Calu3 (cell line): ENCODE measurements at regions not wholly inside any gene's neighbourhood (a gene's known extent, or its start where the extent isn't known, plus 50 kb on each side); places are given as distances from the start of the nearest gene placed in this dataset.

Experiments used
- BruUV-seq: library from RNA; stranded (reverse); fragments of 400-500 nt; replicated peaks from 2 replicates; lab custom pipeline; 2021; lab: Mats Ljungman, UMichigan
- CTCF ChIA-PET: fragments of 300-600 bp; sonication (Branson Sonifier 250); formaldehyde crosslinking; loops from one replicate; lab custom pipeline; 2022; ENCODE audit warnings: antibody characterized with exemption; lab: Charles Lee
- DNase-seq: peaks from one replicate; pipeline ENCODE4 v3.0.0; 2022
- H3K27ac Mint-ChIP-seq: one replicate; pipeline ENCODE4 v1.8.0; 2022; ENCODE audit warnings: mixed read lengths; ENCODE audit not compliant: unreplicated experiment
- H3K27me3 Mint-ChIP-seq: one replicate; pipeline ENCODE4 v1.8.0; 2022; ENCODE audit warnings: mixed read lengths; ENCODE audit not compliant: unreplicated experiment
- H3K36me3 Mint-ChIP-seq: one replicate; pipeline ENCODE4 v1.8.0; 2022; ENCODE audit warnings: mild to moderate bottlenecking, moderate library complexity, mixed read lengths; ENCODE audit not compliant: insufficient read depth, unreplicated experiment
- H3K4me1 Mint-ChIP-seq: one replicate; pipeline ENCODE4 v1.8.0; 2022; ENCODE audit warnings: mild to moderate bottlenecking, low read depth, mixed read lengths; ENCODE audit not compliant: unreplicated experiment
- H3K4me3 Mint-ChIP-seq: one replicate; pipeline ENCODE4 v1.8.0; 2022; ENCODE audit warnings: mild to moderate bottlenecking, low read depth, moderate library complexity, mixed read lengths; ENCODE audit not compliant: unreplicated experiment
- H3K9me3 Mint-ChIP-seq: one replicate; pipeline ENCODE4 v1.8.0; 2022; ENCODE audit warnings: low read depth, mixed read lengths; ENCODE audit not compliant: unreplicated experiment
- CTCF ChIP-seq: fragments of 200-600 bp; IDR thresholded peaks from one replicate; pipeline ENCODE4 v1.8.0; 2022; ENCODE audit warnings: antibody characterized with exemption; ENCODE audit not compliant: unreplicated experiment
- intact Hi-C: fragments of 100-400 bp; cut with micrococcal nuclease; formaldehyde crosslinking; loops from one replicate; pipeline ENCODE4 v1.10.0; 2022; ENCODE audit not compliant: unreplicated experiment

- Mint-ChIP-seq H3K4me1 (no peaks in the 10 kb centered on the region), H3K27ac (no peak overlapping the region), H3K27me3 (no peaks in the 10 kb centered on the region), H3K4me3 (no peak overlapping the region), H3K9me3 (no peaks in the 10 kb centered on the region), H3K36me3 (no peaks in the 10 kb centered on the region)
- no TSS peak for BruUV-seq
- no peak for DNase-seq
- TF ChIP-seq CTCF = no peak
- intact Hi-C loops = no loop called here
- CTCF ChIA-PET = no interaction called here
Measured at GRCh38 chr5:143708672-143709071, 103.3 kb upstream of the HMHB1 start.

DNA sequence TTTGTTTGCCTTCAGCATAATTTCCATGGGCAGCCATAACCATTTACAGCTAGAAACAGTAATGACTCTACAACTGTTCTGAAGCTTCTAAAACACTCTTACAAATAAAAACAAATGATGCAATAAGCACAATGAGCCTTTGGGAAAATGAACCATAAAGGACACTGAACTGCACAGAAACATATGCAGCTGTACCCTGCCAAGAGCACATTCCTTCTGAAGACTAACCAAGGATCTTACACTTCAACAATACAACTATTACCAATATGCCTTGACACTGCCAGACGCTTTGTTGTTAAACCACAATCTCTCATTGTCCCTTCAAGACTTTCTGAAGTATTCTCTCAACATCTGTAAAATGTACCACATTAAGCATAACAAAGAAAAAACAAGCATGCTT lies 104.2 kb upstream of the HMHB1 start:
- no peaks in the 10 kb centered on the region for H3K27me3 Mint-ChIP-seq
- H3K4me1 Mint-ChIP-seq = no peaks in the 10 kb centered on the region
- no peak for DNase-seq
- no TSS peak for BruUV-seq
- no peaks in the 10 kb centered on the region for H3K36me3 Mint-ChIP-seq
- intact Hi-C loops = no loop called here
- H3K9me3 Mint-ChIP-seq = no peaks in the 10 kb centered on the region
- no peak for TF ChIP-seq CTCF
- CTCF ChIA-PET = interaction anchor here (0.6 to 0.7 kb wide), 2 partner anchors 26 to 73 kb away, joined by 3 to 6 read pairs; no protein-coding TSS in a partner anchor
- H3K27ac Mint-ChIP-seq = no peak overlapping the region
- no peak overlapping the region for H3K4me3 Mint-ChIP-seq

GRCh38 chr5:143705381-143705780 lies 106.6 kb upstream of the HMHB1 start:
- CTCF ChIA-PET = no interaction called here
- Mint-ChIP-seq H3K36me3 (no peaks in the 10 kb centered on the region), H3K9me3 (no peaks in the 10 kb centered on the region), H3K4me1 (no peaks in the 10 kb centered on the region), H3K27me3 (no peaks in the 10 kb centered on the region), H3K4me3 (no peak overlapping the region), H3K27ac (no peak overlapping the region)
- intact Hi-C loops = no loop called here
- no peak for DNase-seq
- BruUV-seq = no TSS peak
- TF ChIP-seq CTCF = no peak

DNA sequence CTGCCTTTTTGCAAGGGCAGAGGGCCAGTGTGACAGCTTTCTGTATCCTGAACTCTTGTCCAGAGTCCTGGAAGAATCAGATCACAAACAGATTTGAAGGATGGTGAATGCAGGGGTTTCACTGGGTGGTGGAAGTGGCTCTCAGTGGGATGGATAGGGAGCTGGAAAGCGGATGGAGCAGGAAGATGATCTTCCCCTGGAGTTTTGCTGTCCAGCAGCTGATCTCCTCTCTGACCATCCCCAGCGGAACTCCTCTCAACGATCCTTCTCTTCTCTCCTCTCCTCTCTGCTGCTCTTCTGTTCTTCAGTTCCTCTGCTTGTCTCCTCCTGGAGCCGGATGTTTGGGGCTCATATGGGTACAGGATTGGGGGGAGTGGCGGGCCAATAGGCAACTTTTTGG lies 108.3 kb upstream of the HMHB1 start:
- Mint-ChIP-seq H3K4me1 (no peaks in the 10 kb centered on the region), H3K4me3 (no peak overlapping the region), H3K9me3 (no peaks in the 10 kb centered on the region), H3K27me3 (no peaks in the 10 kb centered on the region), H3K36me3 (no peaks in the 10 kb centered on the region), H3K27ac (no peak overlapping the region)
- CTCF ChIA-PET = interaction anchor here (0.6 kb wide), 1 partner anchor 116 kb away, joined by 3 read pairs; no protein-coding TSS in a partner anchor
- TF ChIP-seq CTCF = no peak
- no TSS peak for BruUV-seq
- intact Hi-C loops = no loop called here
- DNase-seq = no peak
